Neural crest cell (in vitro differentiated cells): ENCODE measurements at regions not wholly inside any gene's neighbourhood (a gene's known extent, or its start where the extent isn't known, plus 50 kb on each side); places are given as distances from the start of the nearest gene placed in this dataset.

Source experiments
- DNase-seq: peaks from one replicate; pipeline ENCODE4 v3.0.0; 2021; ENCODE audit warnings: low read depth, mixed read lengths, low spot score
- H3K27ac Mint-ChIP-seq: one replicate; pipeline ENCODE4 v1.8.0; 2021; ENCODE audit warnings: mild to moderate bottlenecking, mixed read lengths; ENCODE audit not compliant: unreplicated experiment
- H3K27me3 Mint-ChIP-seq: 2 replicates; pipeline ENCODE4 v1.8.0; 2021; ENCODE audit warnings: low read depth, mild to moderate bottlenecking, mixed read lengths
- H3K36me3 Mint-ChIP-seq: 2 replicates; pipeline ENCODE4 v1.8.0; 2021; ENCODE audit warnings: low read depth, mild to moderate bottlenecking, mixed read lengths
- H3K4me1 Mint-ChIP-seq: 2 replicates; pipeline ENCODE4 v1.8.0; 2021; ENCODE audit warnings: mixed read lengths
- H3K4me3 Mint-ChIP-seq: one replicate; pipeline ENCODE4 v1.8.0; 2021; ENCODE audit warnings: mild to moderate bottlenecking, mixed read lengths
- H3K9me3 Mint-ChIP-seq: 2 replicates; pipeline ENCODE4 v1.8.0; 2021; ENCODE audit warnings: mixed read lengths
- CTCF ChIP-seq: fragments of 200-600 bp; sonication (generic); conservative IDR thresholded peaks from 2 replicates; pipeline ENCODE4 v1.5.0; 2021; ENCODE audit warnings: antibody characterized with exemption, mild to moderate bottlenecking

GRCh38 chr10:105370692-105371091 is 729.6 kb downstream of the SORCS3 start:
- no peaks in the 10 kb centered on the region for H3K4me1 Mint-ChIP-seq
- no peaks in the 10 kb centered on the region for H3K27me3 Mint-ChIP-seq
- no peak for DNase-seq
- H3K9me3 Mint-ChIP-seq = no peaks in the 10 kb centered on the region
- no peak overlapping the region for H3K27ac Mint-ChIP-seq
- TF ChIP-seq CTCF = no peak
- no peaks in the 10 kb centered on the region for H3K36me3 Mint-ChIP-seq
- no peak overlapping the region for H3K4me3 Mint-ChIP-seq

DNA sequence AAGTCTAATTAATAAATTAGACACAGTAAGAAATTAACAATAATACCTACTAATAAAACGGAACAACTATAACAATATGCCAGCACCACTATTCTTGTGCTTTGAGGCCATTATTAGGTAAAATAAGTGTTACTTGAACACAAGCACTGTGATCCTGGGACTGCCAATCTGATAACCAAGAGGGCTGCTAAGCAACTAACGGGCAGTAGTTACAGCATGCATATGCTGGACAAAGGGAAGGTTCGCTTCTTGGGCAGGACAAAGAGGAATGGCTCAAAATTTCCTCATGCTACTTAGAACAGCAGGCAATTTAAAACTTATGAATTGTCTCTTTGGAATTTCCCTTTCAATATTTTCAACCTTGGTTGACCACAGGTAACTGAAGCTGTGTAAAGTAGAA is 718.6 kb downstream of the SORCS3 start:
- H3K27me3 Mint-ChIP-seq = no peaks in the 10 kb centered on the region

GRCh38 chr10:105358911-105359310 is 717.8 kb downstream of the SORCS3 start:
- no peak for DNase-seq
- Mint-ChIP-seq H3K9me3 (peaks cover 2% of the 10 kb centered on the region), H3K27ac (no peak overlapping the region), H3K4me3 (no peak overlapping the region), H3K4me1 (peaks cover 6% of the 10 kb centered on the region), H3K27me3 (no peaks in the 10 kb centered on the region), H3K36me3 (no peaks in the 10 kb centered on the region)
- TF ChIP-seq CTCF = no peak

More for the DNA sequence above, 718.6 kb downstream of the SORCS3 start:
- peaks cover 2% of the 10 kb centered on the region for H3K9me3 Mint-ChIP-seq
- DNase-seq = no peak
- peaks cover 6% of the 10 kb centered on the region for H3K4me1 Mint-ChIP-seq
- TF ChIP-seq CTCF = no peak
- no peak overlapping the region for H3K4me3 Mint-ChIP-seq
- H3K27ac Mint-ChIP-seq = no peak overlapping the region
- H3K36me3 Mint-ChIP-seq = no peaks in the 10 kb centered on the region

DNA sequence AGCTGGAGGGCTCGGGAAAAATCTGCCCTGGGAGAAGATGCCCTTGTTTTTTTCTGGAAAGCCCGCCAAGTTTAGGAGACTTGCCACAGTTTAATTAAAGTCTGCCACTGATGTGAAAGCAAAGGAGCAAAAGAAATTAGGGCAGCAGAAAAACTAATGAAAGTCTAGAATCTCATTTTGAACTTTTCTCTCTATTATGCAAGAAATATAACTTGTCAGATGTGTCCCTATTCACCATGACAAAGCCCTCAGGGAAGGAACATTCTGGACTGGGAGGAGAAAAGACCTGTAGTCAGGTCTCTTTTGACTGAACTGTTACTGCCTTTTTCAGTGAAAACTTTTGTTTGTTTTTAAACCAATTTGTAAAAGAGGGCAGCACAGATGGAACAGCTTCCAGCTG is 715.5 kb downstream of the SORCS3 start:
- no peaks in the 10 kb centered on the region for H3K36me3 Mint-ChIP-seq
- no peak for DNase-seq
- peaks cover 6% of the 10 kb centered on the region for H3K4me1 Mint-ChIP-seq
- peaks cover 2% of the 10 kb centered on the region for H3K9me3 Mint-ChIP-seq
- TF ChIP-seq CTCF = no peak
- H3K27me3 Mint-ChIP-seq = no peaks in the 10 kb centered on the region
- H3K27ac Mint-ChIP-seq = no peak overlapping the region
- H3K4me3 Mint-ChIP-seq = no peak overlapping the region

GRCh38 chr10:105354010-105354409 is 712.9 kb downstream of the SORCS3 start:
- no peak for TF ChIP-seq CTCF
- Mint-ChIP-seq H3K9me3 (no peaks in the 10 kb centered on the region), H3K4me1 (peaks cover 6% of the 10 kb centered on the region), H3K36me3 (no peaks in the 10 kb centered on the region), H3K4me3 (no peak overlapping the region), H3K27me3 (no peaks in the 10 kb centered on the region), H3K27ac (no peak overlapping the region)
- DNase-seq = no peak

DNA sequence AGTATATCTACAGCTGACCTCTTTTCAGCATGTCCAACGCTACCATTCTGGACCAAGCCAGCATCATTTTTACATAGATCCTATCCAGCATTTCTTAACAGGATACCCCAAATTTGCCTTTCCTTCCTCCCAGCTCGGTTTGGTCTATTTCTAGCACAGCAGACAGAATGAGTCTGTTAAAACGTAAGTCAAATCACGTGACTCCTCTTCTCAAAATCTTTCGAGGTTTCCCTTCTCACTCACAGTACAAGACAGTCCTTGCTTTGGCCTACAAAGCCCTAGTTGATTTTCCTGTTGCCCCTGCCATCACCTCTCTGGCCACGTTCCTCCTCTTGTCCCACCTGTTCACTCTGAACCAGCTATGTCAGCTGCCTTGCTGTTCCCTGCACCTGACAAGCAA is 711.7 kb downstream of the SORCS3 start:
- Mint-ChIP-seq H3K27ac (no peak overlapping the region), H3K9me3 (no peaks in the 10 kb centered on the region), H3K27me3 (no peaks in the 10 kb centered on the region), H3K36me3 (no peaks in the 10 kb centered on the region), H3K4me1 (peaks cover 6% of the 10 kb centered on the region), H3K4me3 (no peak overlapping the region)
- no peak for TF ChIP-seq CTCF
- DNase-seq = no peak
